B cell (primary cell): ENCODE measurements at regions not wholly inside any gene's neighbourhood (a gene's known extent, or its start where the extent isn't known, plus 50 kb on each side); places are given as distances from the start of the nearest gene placed in this dataset.

Experiments used
- ATAC-seq: fragments of 200-7000 bp; cut with Tn5 transposase; one replicate; pipeline ENCODE4 v1.10.0; 2021; ENCODE audit warnings: low read depth, mild to moderate bottlenecking, moderate number of reproducible peaks, moderate library complexity
- CTCF ChIA-PET: fragments of 350-600 bp; sonication (Branson Sonifier 250); formaldehyde crosslinking; loops from one replicate; lab custom pipeline; 2021; ENCODE audit warnings: antibody characterized with exemption, inconsistent platforms; lab: Charles Lee
- POLR2A ChIA-PET: fragments of 350-600 bp; sonication (Branson Sonifier 250); formaldehyde crosslinking; loops from one replicate; lab custom pipeline; 2021; ENCODE audit warnings: antibody characterized with exemption; lab: Charles Lee
- DNase-seq: peaks from one replicate; pipeline ENCODE4 v3.0.0; 2013
- H2AFZ ChIP-seq: 2 replicates; pipeline ENCODE4 v1.6.1; 2012; ENCODE audit warnings: mild to moderate bottlenecking, low read depth, low read length; ENCODE audit not compliant: insufficient read depth, poor library complexity, severe bottlenecking
- H3K27ac ChIP-seq, 2 donors: 1 replicate in 1 of 2; 2 replicates in 1 of 2; pipeline ENCODE4 v1.5.1; 2012 to 2013; ENCODE audit warnings: low read length in 2 of 2, mild to moderate bottlenecking in 2 of 2, moderate library complexity in 1 of 2
- H3K27me3 ChIP-seq, 4 experiments: fragments of 200-600 bp in 1 of 4; sonication (generic) in 1 of 4; replicated peaks in 1 of 4; 1 replicate in 2 of 4; 2 replicates in 2 of 4; pipeline versions ENCODE4 v1.6.1 to v1.7.0; 2013 to 2016; ENCODE audit warnings: low read length in 3 of 4, mild to moderate bottlenecking in 2 of 4, mixed read lengths in 1 of 4, moderate library complexity in 1 of 4; ENCODE audit not compliant: insufficient read depth in 4 of 4, control insufficient read depth in 3 of 4; ENCODE audit errors: control extremely low read depth in 1 of 4
- H3K36me3 ChIP-seq, 2 experiments: replicated peaks in 1 of 2; 1 replicate in 1 of 2; 2 replicates in 1 of 2; pipeline versions ENCODE4 v1.6.1 to v1.7.1; 2013; ENCODE audit warnings: low read length in 1 of 2; ENCODE audit not compliant: insufficient read depth in 2 of 2, control insufficient read depth in 1 of 2; ENCODE audit errors: control extremely low read depth in 1 of 2, extremely low read depth in 1 of 2
- H3K4me1 ChIP-seq, 2 donors: fragments of 200-600 bp in 1 of 2; sonication (generic) in 1 of 2; 1 replicate in 1 of 2; 2 replicates in 1 of 2; pipeline versions ENCODE4 v1.5.1 to v1.6.1; 2013 to 2017; ENCODE audit warnings: low read length in 2 of 2; ENCODE audit not compliant: control insufficient read depth in 2 of 2, insufficient read depth in 2 of 2
- H3K4me2 ChIP-seq: replicated peaks from 2 replicates; pipeline ENCODE3; 2012; ENCODE audit warnings: mild to moderate bottlenecking, low read depth, low read length; ENCODE audit not compliant: poor library complexity, severe bottlenecking
- H3K4me3 ChIP-seq, 5 experiments: fragments of 200-600 bp in 1 of 5; sonication (generic) in 1 of 5; 1 replicate in 3 of 5; 2 replicates in 2 of 5; pipeline versions ENCODE4 v1.5.1 to v1.7.0; 2011 to 2016; ENCODE audit warnings: low read length in 4 of 5, mild to moderate bottlenecking in 4 of 5, low read depth in 2 of 5, control low read depth in 1 of 5, moderate library complexity in 1 of 5; ENCODE audit not compliant: insufficient read depth in 1 of 5; ENCODE audit errors: control extremely low read depth in 1 of 5, extremely low read depth in 1 of 5
- H3K79me2 ChIP-seq: fragments of 200-600 bp; sonication (generic); one replicate; pipeline ENCODE4 v1.6.0; 2016; ENCODE audit warnings: low read length; ENCODE audit not compliant: control insufficient read depth, insufficient read depth
- H3K9ac ChIP-seq: fragments of 200-600 bp; sonication (generic); 2 replicates; pipeline ENCODE4 v1.6.1; 2017; ENCODE audit warnings: mild to moderate bottlenecking, low read length, moderate library complexity
- H3K9me3 ChIP-seq, 3 donors: one replicate each; pipeline versions ENCODE4 v1.6.1 to v1.7.1; 2013; ENCODE audit warnings: low read length in 2 of 3; ENCODE audit not compliant: control insufficient read depth in 2 of 3, insufficient read depth in 1 of 3; ENCODE audit errors: control extremely low read depth in 1 of 3
- H4K20me1 ChIP-seq: 2 replicates; pipeline ENCODE4 v1.6.0; 2012; ENCODE audit warnings: mild to moderate bottlenecking, low read length; ENCODE audit not compliant: insufficient read depth, control insufficient read depth, poor library complexity, severe bottlenecking
- H3K27ac Mint-ChIP-seq: one replicate; pipeline ENCODE4 v1.8.0; 2021; ENCODE audit warnings: mixed read lengths
- H3K27me3 Mint-ChIP-seq: one replicate; pipeline ENCODE4 v1.8.0; 2021; ENCODE audit warnings: mixed read lengths
- H3K4me1 Mint-ChIP-seq: one replicate; pipeline ENCODE4 v1.8.0; 2021; ENCODE audit warnings: mixed read lengths
- H3K4me3 Mint-ChIP-seq: one replicate; pipeline ENCODE4 v1.8.0; 2021; ENCODE audit warnings: mixed read lengths
- H3K9me3 Mint-ChIP-seq: one replicate; pipeline ENCODE4 v1.8.0; 2022; ENCODE audit warnings: mixed read lengths; ENCODE audit not compliant: insufficient read depth
- EZH2 ChIP-seq: IDR thresholded peaks from 2 replicates; pipeline ENCODE4 v1.6.1; 2012; ENCODE audit warnings: borderline replicate concordance, low read depth, mild to moderate bottlenecking, moderate library complexity, low read length; ENCODE audit not compliant: insufficient read depth, poor library complexity, severe bottlenecking
- WGBS: methylation state at CpG from one replicate; pipeline ENCODE4 v1.1.5; 2013; ENCODE audit warnings: missing lambda C conversion rate; ENCODE audit not compliant: insufficient coverage; 5-methylcytosine and 5-hydroxymethylcytosine counted together
- intact Hi-C: fragments of 100-400 bp; cut with micrococcal nuclease; formaldehyde crosslinking; loops from one replicate; pipeline ENCODE4 v1.10.0; 2022
- TF ChIP-seq, protein P1 (sequence below): fragments of 200-600 bp; IDR thresholded peaks from one replicate; pipeline ENCODE4 v1.8.0; 2022; ENCODE audit warnings: antibody characterized with exemption, mild to moderate bottlenecking

DNA sequence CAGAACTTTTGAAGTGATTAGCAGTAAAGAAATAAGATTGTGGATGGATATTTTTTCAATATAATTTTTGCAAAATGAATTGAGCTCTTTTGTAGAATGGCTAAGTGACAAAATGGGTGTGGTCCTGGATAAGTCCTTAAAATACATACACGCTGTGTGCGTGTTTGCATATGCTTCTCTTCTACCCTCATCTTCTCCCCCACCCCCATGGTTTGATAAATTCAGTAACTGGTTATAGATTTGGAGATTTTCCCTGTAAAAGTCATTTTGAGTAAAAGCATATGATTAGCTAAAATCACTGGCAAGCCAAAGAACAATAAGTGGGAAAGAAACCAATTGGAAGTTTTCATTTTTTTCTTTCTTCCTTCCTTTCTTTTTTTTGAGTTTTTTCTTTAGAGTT is 453.9 kb upstream of the MDFIC2 start:
- no CpG with 5 or more reads among the region's 2 CpGs for WGBS
- Mint-ChIP-seq H3K9me3 (peaks cover 3% of the 10 kb centered on the region), H3K4me3 (no peak overlapping the region), H3K27me3 (peaks cover 9% of the 10 kb centered on the region), H3K27ac (no peak overlapping the region), H3K4me1 (no peaks in the 10 kb centered on the region)
- TF ChIP-seq, protein P1, sequence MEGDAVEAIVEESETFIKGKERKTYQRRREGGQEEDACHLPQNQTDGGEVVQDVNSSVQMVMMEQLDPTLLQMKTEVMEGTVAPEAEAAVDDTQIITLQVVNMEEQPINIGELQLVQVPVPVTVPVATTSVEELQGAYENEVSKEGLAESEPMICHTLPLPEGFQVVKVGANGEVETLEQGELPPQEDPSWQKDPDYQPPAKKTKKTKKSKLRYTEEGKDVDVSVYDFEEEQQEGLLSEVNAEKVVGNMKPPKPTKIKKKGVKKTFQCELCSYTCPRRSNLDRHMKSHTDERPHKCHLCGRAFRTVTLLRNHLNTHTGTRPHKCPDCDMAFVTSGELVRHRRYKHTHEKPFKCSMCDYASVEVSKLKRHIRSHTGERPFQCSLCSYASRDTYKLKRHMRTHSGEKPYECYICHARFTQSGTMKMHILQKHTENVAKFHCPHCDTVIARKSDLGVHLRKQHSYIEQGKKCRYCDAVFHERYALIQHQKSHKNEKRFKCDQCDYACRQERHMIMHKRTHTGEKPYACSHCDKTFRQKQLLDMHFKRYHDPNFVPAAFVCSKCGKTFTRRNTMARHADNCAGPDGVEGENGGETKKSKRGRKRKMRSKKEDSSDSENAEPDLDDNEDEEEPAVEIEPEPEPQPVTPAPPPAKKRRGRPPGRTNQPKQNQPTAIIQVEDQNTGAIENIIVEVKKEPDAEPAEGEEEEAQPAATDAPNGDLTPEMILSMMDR, result no peak
- TF ChIP-seq EZH2, result no peak
- Histone ChIP-seq H3K9me3 (no peaks in the 10 kb centered on the region), H3K4me3 (no peak overlapping the region), H3K36me3 (no peaks in the 10 kb centered on the region), H2AFZ (no peak overlapping the region), H3K27ac (no peak overlapping the region), H3K79me2 (no peaks in the 10 kb centered on the region), H3K9ac (no peak overlapping the region), H3K4me1 (no peaks in the 10 kb centered on the region), H3K4me2 (no peak overlapping the region), H4K20me1 (no peaks in the 10 kb centered on the region), H3K27me3 (no peaks in the 10 kb centered on the region)
- CTCF ChIA-PET, result no interaction called here
- ATAC-seq (no peak), DNase-seq (no peak)
- POLR2A ChIA-PET, result no interaction called here
- intact Hi-C loops, result no loop called here

DNA sequence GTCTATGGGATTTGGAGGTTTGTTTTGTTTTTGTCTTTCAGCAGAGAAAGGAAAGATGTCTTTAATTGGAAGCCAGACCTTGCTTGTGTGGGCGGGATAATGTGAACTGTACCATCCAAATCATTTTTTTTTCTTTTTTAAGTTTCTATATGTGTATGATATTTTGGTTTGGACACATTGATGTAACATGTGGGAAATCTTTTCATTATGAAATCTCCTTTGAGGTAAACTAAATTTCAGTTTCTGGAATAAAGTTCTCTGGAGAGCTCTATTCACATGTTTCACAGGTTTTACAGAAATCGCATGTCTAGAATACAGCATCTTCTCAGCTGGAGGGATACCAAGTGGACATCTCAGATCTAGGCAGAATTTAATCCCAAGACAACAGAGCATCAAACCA is 451.5 kb upstream of the MDFIC2 start:
- no peak overlapping the region for H3K4me3 ChIP-seq
- no peak overlapping the region for H3K4me3 Mint-ChIP-seq
- TF ChIP-seq, protein P1, result no peak
- no peak for TF ChIP-seq EZH2
- intact Hi-C loops, result no loop called here
- no peak for DNase-seq
- no peaks in the 10 kb centered on the region for H4K20me1 ChIP-seq
- no peaks in the 10 kb centered on the region for H3K9me3 ChIP-seq
- peaks cover 2% of the 10 kb centered on the region for H3K9me3 Mint-ChIP-seq
- H3K27me3 Mint-ChIP-seq, result peaks cover 3% of the 10 kb centered on the region
- ATAC-seq, result no peak
- ChIA-PET CTCF (no interaction called here), POLR2A (no interaction called here)
- no peak overlapping the region for H3K27ac Mint-ChIP-seq
- H3K27ac ChIP-seq, result no peak overlapping the region
- H3K27me3 ChIP-seq, result no peaks in the 10 kb centered on the region
- no peak overlapping the region for H3K4me2 ChIP-seq
- no peaks in the 10 kb centered on the region for H3K4me1 Mint-ChIP-seq
- no peaks in the 10 kb centered on the region for H3K4me1 ChIP-seq
- H3K36me3 ChIP-seq, result no peaks in the 10 kb centered on the region
- no peak overlapping the region for H2AFZ ChIP-seq
- no peaks in the 10 kb centered on the region for H3K79me2 ChIP-seq
- 100% methylated on average over 1 of the region's 2 CpGs for WGBS
- no peak overlapping the region for H3K9ac ChIP-seq
